ACHN (cell line): ENCODE measurements at regions not wholly inside any gene's neighbourhood (a gene's known extent, or its start where the extent isn't known, plus 50 kb on each side); places are given as distances from the start of the nearest gene placed in this dataset.
"Not testable (repeated sequence)": the region's sequence is repeated elsewhere in the genome, so short reads cannot be mapped to it uniquely, and the experiment has no call there.

Source experiments
- DNase-seq: peaks from one replicate; pipeline ENCODE4 v3.0.0-alpha.2; 2015
- in situ Hi-C: cut with HindIII; loops from 2 replicates; pipeline ENCODE4 v1.10.0; 2017; ENCODE audit warnings: low sequenced_read_pairs, low pct_ligation_motif_present, low pct_unique_long_range_greater_than_20kb

GRCh38 chr10:124170631-124171030 lies 77.2 kb upstream of the CHST15 start:
- DNase-seq = no peak
- in situ Hi-C loops = no loop called here

GRCh38 chr10:124168991-124169802 lies 75.8 kb upstream of the CHST15 start:
- in situ Hi-C loops = no loop called here
- DNase-seq = no peak

GRCh38 chr10:124168581-124168980 lies 75.2 kb upstream of the CHST15 start:
- in situ Hi-C loops = no loop called here
- no peak for DNase-seq

- in situ Hi-C loops, DNase-seq: not testable (repeated sequence)
Observed at GRCh38 chr10:124167925-124168324, 74.5 kb upstream of the CHST15 start.

GRCh38 chr10:124166431-124167125 lies 73.2 kb upstream of the CHST15 start:
- DNase-seq = no peak
- in situ Hi-C loops = no loop called here

- in situ Hi-C loops = no loop called here
Observed at GRCh38 chr10:124165827-124166226, 72.4 kb upstream of the CHST15 start.

GRCh38 chr10:124165311-124165710 lies 71.9 kb upstream of the CHST15 start:
- no peak for DNase-seq
- in situ Hi-C loops = no loop called here

More at GRCh38 chr10:124165827-124166226, 72.4 kb upstream of the CHST15 start:
- no peak for DNase-seq

GRCh38 chr10:124164264-124164663 lies 70.9 kb upstream of the CHST15 start:
- no peak for DNase-seq
- in situ Hi-C loops = no loop called here

GRCh38 chr10:124162774-124163354 lies 69.5 kb upstream of the CHST15 start:
- in situ Hi-C loops = no loop called here
- no peak for DNase-seq

GRCh38 chr10:124162136-124162535 lies 68.7 kb upstream of the CHST15 start:
- DNase-seq = no peak
- in situ Hi-C loops = no loop called here

- in situ Hi-C loops = no loop called here
- DNase-seq = no peak
Observed at GRCh38 chr10:124161601-124162000, 68.2 kb upstream of the CHST15 start.

- DNase-seq = no peak
- in situ Hi-C loops = no loop called here
Observed at GRCh38 chr10:124160943-124161582, 67.7 kb upstream of the CHST15 start.

GRCh38 chr10:124160176-124160575 lies 66.8 kb upstream of the CHST15 start:
- in situ Hi-C loops = no loop called here
- DNase-seq = no peak

- DNase-seq = no peak
- in situ Hi-C loops = no loop called here
Observed at GRCh38 chr10:124159153-124159552, 65.8 kb upstream of the CHST15 start.

GRCh38 chr10:124158592-124158991 lies 65.2 kb upstream of the CHST15 start:
- no peak for DNase-seq
- in situ Hi-C loops = no loop called here

- in situ Hi-C loops = no loop called here
- DNase-seq = no peak
Observed at GRCh38 chr10:124157271-124157681, 63.9 kb upstream of the CHST15 start.

GRCh38 chr10:124156524-124157260 lies 63.3 kb upstream of the CHST15 start:
- in situ Hi-C loops = no loop called here
- DNase-seq = peak; percentile 42

- peak; percentile 72 for DNase-seq
- in situ Hi-C loops = no loop called here
Observed at GRCh38 chr10:124155781-124156435, 62.5 kb upstream of the CHST15 start.
